IMR-90 (cell line): ENCODE measurements at regions not wholly inside any gene's neighbourhood (a gene's known extent, or its start where the extent isn't known, plus 50 kb on each side); places are given as distances from the start of the nearest gene placed in this dataset.

ENCODE experiments used
- ATAC-seq: fragments of 200-7000 bp; cut with Tn5 transposase; 2 replicates; pipeline ENCODE4 v1.9.1; 2020; ENCODE audit warnings: low read depth, mild to moderate bottlenecking, moderate library complexity
- BruUV-seq: library from RNA; stranded (reverse); fragments of 400-500 nt; replicated peaks from 2 replicates; lab custom pipeline; 2021; lab: Mats Ljungman, UMichigan
- CTCF ChIA-PET: fragments of 300-600 bp; formaldehyde crosslinking; extraction: SDS; loops from one replicate; lab custom pipeline; 2021; ENCODE audit warnings: antibody characterized with exemption; lab: Yijun Ruan, JAX
- POLR2A ChIA-PET: fragments of 300-600 bp; sonication (Branson Sonifier 250); formaldehyde crosslinking; loops from one replicate; lab custom pipeline; 2022; ENCODE audit warnings: antibody characterized with exemption; ENCODE audit not compliant: unreplicated experiment; lab: Charles Lee
- DNase-seq: peaks from one replicate; pipeline ENCODE4 v3.0.0; 2013
- H2AFZ ChIP-seq: replicated peaks from 2 replicates; pipeline ENCODE3; 2013; ENCODE audit warnings: low read length, mild to moderate bottlenecking; ENCODE audit not compliant: poor library complexity
- H2AK5ac ChIP-seq: 2 replicates; pipeline ENCODE4 v1.6.1; 2013; ENCODE audit warnings: low read depth, low read length, inconsistent platforms
- H2AK9ac ChIP-seq: replicated peaks from 2 replicates; pipeline ENCODE3; 2013; ENCODE audit warnings: mild to moderate bottlenecking, low read depth, low read length, moderate library complexity; ENCODE audit not compliant: poor library complexity
- H2BK120ac ChIP-seq: 2 replicates; pipeline ENCODE4 v1.6.1; 2013; ENCODE audit warnings: low read depth, low read length, inconsistent platforms
- H2BK15ac ChIP-seq: 3 replicates; pipeline ENCODE4 v1.6.1; 2013; ENCODE audit warnings: low read depth, low read length, inconsistent platforms
- H2BK20ac ChIP-seq: 2 replicates; pipeline ENCODE4 v1.6.1; 2013; ENCODE audit warnings: low read depth, mild to moderate bottlenecking, inconsistent platforms, low read length, moderate library complexity
- H2BK5ac ChIP-seq: 2 replicates; pipeline ENCODE4 v1.6.1; 2013; ENCODE audit warnings: mild to moderate bottlenecking, low read depth, low read length, inconsistent platforms; ENCODE audit not compliant: poor library complexity, severe bottlenecking
- H3K14ac ChIP-seq: replicated peaks from 2 replicates; pipeline ENCODE4 v1.6.1; 2013; ENCODE audit warnings: low read depth, low read length, inconsistent platforms
- H3K18ac ChIP-seq: 2 replicates; pipeline ENCODE4 v1.6.1; 2013; ENCODE audit warnings: low read depth, low read length, control low read depth
- H3K23ac ChIP-seq: 2 replicates; pipeline ENCODE4 v1.6.1; 2013; ENCODE audit warnings: low read depth, low read length, inconsistent platforms
- H3K27ac ChIP-seq: 2 replicates; pipeline ENCODE4 v1.5.1; 2013; ENCODE audit warnings: mild to moderate bottlenecking, control low read depth, low read length; ENCODE audit not compliant: insufficient read depth
- H3K27me3 ChIP-seq: 2 replicates; pipeline ENCODE4 v1.6.1; 2013; ENCODE audit warnings: low read length; ENCODE audit not compliant: control insufficient read depth, insufficient read depth
- H3K36me3 ChIP-seq: 2 replicates; pipeline ENCODE4 v1.6.1; 2013; ENCODE audit warnings: low read length, mixed read lengths; ENCODE audit not compliant: control insufficient read depth, insufficient read depth
- H3K4ac ChIP-seq: 2 replicates; pipeline ENCODE4 v1.6.1; 2013; ENCODE audit warnings: low read depth, low read length, inconsistent platforms
- H3K4me1 ChIP-seq: 2 replicates; pipeline ENCODE4 v1.6.1; 2013; ENCODE audit warnings: low read length, mixed read lengths; ENCODE audit not compliant: control insufficient read depth, insufficient read depth
- H3K4me2 ChIP-seq: 2 replicates; pipeline ENCODE4 v1.6.1; 2013; ENCODE audit warnings: low read depth, mild to moderate bottlenecking, control low read depth, low read length, moderate library complexity
- H3K4me3 ChIP-seq: 2 replicates; pipeline ENCODE4 v1.5.1; 2013; ENCODE audit warnings: low read depth, mild to moderate bottlenecking, control low read depth, low read length, moderate library complexity; ENCODE audit not compliant: insufficient read depth
- H3K56ac ChIP-seq: 2 replicates; pipeline ENCODE4 v1.6.1; 2013; ENCODE audit warnings: low read length, inconsistent platforms; ENCODE audit not compliant: insufficient read depth; ENCODE audit errors: extremely low read depth
- H3K79me1 ChIP-seq, 2 experiments: 2 replicates each; pipeline ENCODE4 v1.6.1; 2013; ENCODE audit warnings: low read length in 2 of 2, inconsistent platforms in 1 of 2, low read depth in 1 of 2
- H3K9ac ChIP-seq: 2 replicates; pipeline ENCODE4 v1.6.1; 2013; ENCODE audit warnings: low read depth, low read length, control low read depth
- H3K9me1 ChIP-seq: 2 replicates; pipeline ENCODE4 v1.6.1; 2013; ENCODE audit warnings: low read length, inconsistent platforms; ENCODE audit not compliant: insufficient read depth
- H3K9me3 ChIP-seq: 2 replicates; pipeline ENCODE4 v1.6.1; 2013; ENCODE audit warnings: low read length; ENCODE audit not compliant: control insufficient read depth, insufficient read depth
- H4K20me1 ChIP-seq: 2 replicates; pipeline ENCODE4 v1.6.1; 2013; ENCODE audit warnings: low read length, inconsistent platforms; ENCODE audit not compliant: insufficient read depth
- H4K5ac ChIP-seq: 2 replicates; pipeline ENCODE4 v1.6.1; 2013; ENCODE audit warnings: mild to moderate bottlenecking, low read depth, low read length, control low read depth
- H4K8ac ChIP-seq, 2 experiments: 2 replicates each; pipeline ENCODE4 v1.6.1; 2013; ENCODE audit warnings: low read depth in 2 of 2, low read length in 2 of 2, control low read depth in 1 of 2, inconsistent platforms in 1 of 2
- H4K91ac ChIP-seq: 2 replicates; pipeline ENCODE4 v1.6.1; 2013; ENCODE audit warnings: low read depth, low read length, inconsistent platforms; ENCODE audit not compliant: insufficient read depth
- BHLHE40 ChIP-seq: fragments of 150-350 bp; IDR thresholded peaks from 2 replicates; pipeline ENCODE4 v1.6.1; 2016; ENCODE audit warnings: mild to moderate bottlenecking, low read depth, low read length
- CEBPB ChIP-seq: IDR thresholded peaks from 2 replicates; pipeline ENCODE4 v1.6.1; 2012; ENCODE audit warnings: low read depth, low read length, improper control_type of control experiment
- CHD1 ChIP-seq: IDR thresholded peaks from 2 replicates; pipeline ENCODE4 v1.6.1; 2012; ENCODE audit warnings: low read depth, low read length, improper control_type of control experiment
- FOS ChIP-seq: fragments of 150-350 bp; IDR thresholded peaks from 2 replicates; pipeline ENCODE4 v1.6.1; 2016; ENCODE audit warnings: low read depth, low read length
- MAZ ChIP-seq: IDR thresholded peaks from 2 replicates; pipeline ENCODE4 v1.6.1; 2012; ENCODE audit warnings: low read depth, mild to moderate bottlenecking, low read length, improper control_type of control experiment, moderate library complexity, borderline replicate concordance
- MXI1 ChIP-seq: IDR thresholded peaks from 2 replicates; pipeline ENCODE4 v1.6.1; 2012; ENCODE audit warnings: low read depth, mild to moderate bottlenecking, low read length, moderate library complexity, borderline replicate concordance
- NFE2L2 ChIP-seq: fragments of 150-350 bp; IDR thresholded peaks from 2 replicates; pipeline ENCODE4 v1.6.1; 2016; ENCODE audit warnings: low read depth, mild to moderate bottlenecking, low read length
- POLR2A ChIP-seq: IDR thresholded peaks from 2 replicates; pipeline ENCODE4 v1.6.1; 2012; ENCODE audit warnings: mild to moderate bottlenecking, low read depth, low read length
- RAD21 ChIP-seq: IDR thresholded peaks from 2 replicates; pipeline ENCODE4 v1.6.1; 2012; ENCODE audit warnings: low read length, improper control_type of control experiment
- RCOR1 ChIP-seq: IDR thresholded peaks from 2 replicates; pipeline ENCODE4 v1.6.1; 2012; ENCODE audit warnings: mild to moderate bottlenecking, low read length, improper control_type of control experiment; ENCODE audit not compliant: insufficient replicate concordance
- RFX5 ChIP-seq: IDR thresholded peaks from 2 replicates; pipeline ENCODE4 v1.8.0; 2012; ENCODE audit warnings: low read depth, mild to moderate bottlenecking, low read length, moderate library complexity
- SMC3 ChIP-seq: fragments of 150-350 bp; IDR thresholded peaks from 2 replicates; pipeline ENCODE4 v1.6.1; 2016; ENCODE audit warnings: low read depth, mild to moderate bottlenecking, antibody characterized with exemption, low read length, moderate library complexity
- WGBS, 2 experiments: methylation state at CpG; one replicate each; pipeline versions ENCODE4 v1.1.5 to v1.1.7; 2013; ENCODE audit warnings: missing lambda C conversion rate in 2 of 2; ENCODE audit not compliant: insufficient read length in 1 of 2; ENCODE audit errors: extremely low coverage in 2 of 2; 5-methylcytosine and 5-hydroxymethylcytosine counted together
- dilution Hi-C: fragments of 300-500 bp; cut with HindIII; formaldehyde crosslinking; loops from one replicate; pipeline ENCODE4 v1.14.3; 2018; ENCODE audit warnings: low sequenced_read_pairs; ENCODE audit not compliant: unreplicated experiment
- in situ Hi-C: fragments of 300-500 bp; cut with MboI; formaldehyde crosslinking; loops from 3 replicates; pipeline ENCODE4 v1.14.3; 2019; ENCODE audit warnings: low sequenced_read_pairs, inconsistent platforms, mixed read lengths
- intact Hi-C: fragments of 100-400 bp; cut with micrococcal nuclease; formaldehyde crosslinking; loops from 2 replicates; pipeline ENCODE4 v1.10.0; 2022
- TF ChIP-seq, protein P1 (sequence below): fragments of 150-350 bp; IDR thresholded peaks from 2 replicates; pipeline ENCODE4 v1.6.1; 2017; ENCODE audit warnings: mild to moderate bottlenecking, antibody characterized with exemption, low read length, low read depth
- TF ChIP-seq, protein P2 (sequence below): fragments of 150-350 bp; IDR thresholded peaks from 2 replicates; pipeline ENCODE4 v1.6.1; 2016; ENCODE audit warnings: low read depth, mild to moderate bottlenecking, low read length, moderate library complexity, borderline replicate concordance

DNA sequence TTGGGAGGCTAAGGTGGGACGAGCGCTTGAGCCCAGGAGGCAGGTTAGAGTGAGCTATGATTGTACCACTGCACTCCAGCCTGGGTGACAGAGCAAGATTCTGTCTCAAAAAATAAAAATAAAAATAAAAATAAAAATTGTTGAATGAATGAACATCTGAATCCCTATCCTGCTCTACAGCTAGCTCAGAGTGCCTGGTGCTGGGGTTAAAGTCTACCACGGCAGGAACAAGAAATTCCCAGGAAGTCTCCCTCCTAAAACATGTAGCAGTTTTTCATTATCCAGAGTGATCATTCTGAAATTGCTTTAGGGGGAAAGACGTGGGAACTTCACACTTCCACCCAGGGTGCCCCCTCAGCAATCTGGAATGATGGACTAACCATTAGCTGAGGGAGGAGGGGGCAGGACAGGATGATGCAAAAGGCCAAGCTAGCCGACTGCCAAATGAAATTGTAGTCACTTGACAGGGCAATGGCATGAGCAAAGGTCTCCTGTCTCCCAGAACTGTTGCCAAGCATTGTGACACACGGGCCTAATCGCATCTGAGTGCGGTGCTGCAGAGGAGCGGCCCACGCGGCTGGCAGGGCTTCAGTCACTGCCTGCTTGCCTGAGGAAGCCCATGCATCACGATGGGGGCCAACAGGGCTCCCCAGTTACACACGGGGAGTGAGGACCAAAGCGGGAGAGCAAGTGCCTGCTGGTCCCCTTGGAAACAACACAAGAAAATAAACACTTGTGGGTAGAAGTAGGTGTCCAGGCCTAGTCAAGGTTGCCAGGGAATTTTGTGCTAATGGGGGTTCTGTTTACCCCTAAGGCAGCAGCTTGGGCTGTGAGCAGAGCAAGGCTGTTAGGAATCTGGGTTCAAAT lies 85.7 kb downstream of the NENF start (continued):
- TF ChIP-seq RFX5 (no peak), CEBPB (peak; percentile 95)

DNA sequence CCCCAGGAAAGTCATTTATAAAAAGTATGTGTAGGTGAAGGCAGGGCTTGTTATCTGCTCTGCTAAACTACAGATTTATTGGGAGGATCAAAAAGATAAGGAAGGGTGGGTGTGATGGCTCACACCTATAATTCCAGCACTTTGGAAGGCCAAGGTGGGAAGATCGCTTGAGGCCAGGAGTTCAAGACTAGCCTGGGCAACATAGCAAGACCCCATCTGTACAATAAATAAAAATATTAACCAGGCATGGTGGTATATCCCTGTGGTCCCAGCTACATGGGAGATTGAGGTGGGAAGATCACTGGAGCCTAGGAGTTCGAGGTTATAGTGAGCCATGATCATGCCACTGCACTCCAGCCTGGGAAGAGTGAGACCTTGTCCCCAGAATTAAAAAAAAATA lies 86.4 kb downstream of the NENF start:
- no peak overlapping the region for H2AFZ ChIP-seq
- BruUV-seq: no TSS peak
- H3K18ac ChIP-seq: no peak overlapping the region
- no CpG with 5 or more reads among the region's 2 CpGs for WGBS, 2 experiments
- no peak overlapping the region for H3K56ac ChIP-seq
- no peak overlapping the region for H4K5ac ChIP-seq
- ChIA-PET POLR2A (no interaction called here), CTCF (interaction anchor here (0.6 kb wide), 1 partner anchor 95 kb away, joined by 4 read pairs; no protein-coding TSS in a partner anchor)
- TF ChIP-seq RAD21: no peak
- no peak for TF ChIP-seq RFX5
- TF ChIP-seq MAZ: no peak
- no peak for TF ChIP-seq BHLHE40
- TF ChIP-seq POLR2A: no peak
- TF ChIP-seq FOS: no peak
- TF ChIP-seq NFE2L2: no peak
- no peak for TF ChIP-seq SMC3
- TF ChIP-seq, protein P1, sequence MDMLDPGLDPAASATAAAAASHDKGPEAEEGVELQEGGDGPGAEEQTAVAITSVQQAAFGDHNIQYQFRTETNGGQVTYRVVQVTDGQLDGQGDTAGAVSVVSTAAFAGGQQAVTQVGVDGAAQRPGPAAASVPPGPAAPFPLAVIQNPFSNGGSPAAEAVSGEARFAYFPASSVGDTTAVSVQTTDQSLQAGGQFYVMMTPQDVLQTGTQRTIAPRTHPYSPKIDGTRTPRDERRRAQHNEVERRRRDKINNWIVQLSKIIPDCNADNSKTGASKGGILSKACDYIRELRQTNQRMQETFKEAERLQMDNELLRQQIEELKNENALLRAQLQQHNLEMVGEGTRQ: no peak
- no peak for TF ChIP-seq CHD1
- TF ChIP-seq, protein P2, sequence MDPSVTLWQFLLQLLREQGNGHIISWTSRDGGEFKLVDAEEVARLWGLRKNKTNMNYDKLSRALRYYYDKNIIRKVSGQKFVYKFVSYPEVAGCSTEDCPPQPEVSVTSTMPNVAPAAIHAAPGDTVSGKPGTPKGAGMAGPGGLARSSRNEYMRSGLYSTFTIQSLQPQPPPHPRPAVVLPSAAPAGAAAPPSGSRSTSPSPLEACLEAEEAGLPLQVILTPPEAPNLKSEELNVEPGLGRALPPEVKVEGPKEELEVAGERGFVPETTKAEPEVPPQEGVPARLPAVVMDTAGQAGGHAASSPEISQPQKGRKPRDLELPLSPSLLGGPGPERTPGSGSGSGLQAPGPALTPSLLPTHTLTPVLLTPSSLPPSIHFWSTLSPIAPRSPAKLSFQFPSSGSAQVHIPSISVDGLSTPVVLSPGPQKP: no peak
- TF ChIP-seq RCOR1: no peak
- TF ChIP-seq MXI1: no peak
- H4K20me1 ChIP-seq: no peaks in the 10 kb centered on the region
- H2AK5ac ChIP-seq: no peak overlapping the region
- H3K4ac ChIP-seq: no peak overlapping the region
- H3K14ac ChIP-seq: no peak overlapping the region; the same call in 1 of the 2 replicates
- H3K23ac ChIP-seq: no peak overlapping the region
- DNase-seq (no peak), ATAC-seq (no peak)
- no peaks in the 10 kb centered on the region for H3K9me3 ChIP-seq
- H3K27ac ChIP-seq: no peak overlapping the region
- no peak overlapping the region for H2BK120ac ChIP-seq
- H3K9ac ChIP-seq: no peak overlapping the region
- no peak overlapping the region for H4K91ac ChIP-seq
- no peaks in the 10 kb centered on the region for H3K27me3 ChIP-seq
- H3K36me3 ChIP-seq: no peaks in the 10 kb centered on the region
- peaks cover 4% of the 10 kb centered on the region for H3K4me1 ChIP-seq
- H2BK20ac ChIP-seq: no peak overlapping the region
- H4K8ac ChIP-seq: 0 out of 4 replicates have a peak overlapping the region, but pooled peaks of 1 of the 2 experiments have one; percentile 5
- in situ Hi-C loops: no loop called here
- no peak overlapping the region for H2AK9ac ChIP-seq
- intact Hi-C loops: no loop called here
- dilution Hi-C loops: no loop called here
- H3K79me1 ChIP-seq: no peaks in the 10 kb centered on the region
- peaks cover 11% of the 10 kb centered on the region; the same call in 1 of the 2 replicates for H3K9me1 ChIP-seq
- no peak overlapping the region for H3K4me3 ChIP-seq
- H3K4me2 ChIP-seq: no peak overlapping the region
- no peak overlapping the region for H2BK15ac ChIP-seq
- H2BK5ac ChIP-seq: no peak overlapping the region
